HepG2 (cell line): ENCODE measurements at regions not wholly inside any gene's neighbourhood (a gene's known extent, or its start where the extent isn't known, plus 50 kb on each side); places are given as distances from the start of the nearest gene placed in this dataset.

Experiments used
- CEBPG ChIP-seq: IDR thresholded peaks from 2 replicates; pipeline ENCODE4 v1.6.1; 2016
- EZH2 ChIP-seq: conservative IDR thresholded peaks from 2 replicates; pipeline ENCODE4 v1.6.1; 2012; ENCODE audit warnings: mild to moderate bottlenecking, low read depth, low read length, moderate library complexity
- NFIC ChIP-seq: IDR thresholded peaks from 2 replicates; pipeline ENCODE4 v1.6.1; 2012; ENCODE audit warnings: mild to moderate bottlenecking, low read length, inconsistent platforms
- POLR2A ChIP-seq, 2 experiments: IDR thresholded peaks; 2 replicates each; pipeline ENCODE4 v1.6.1; 2011; ENCODE audit warnings: low read depth in 2 of 2, low read length in 2 of 2, mild to moderate bottlenecking in 1 of 2, moderate library complexity in 1 of 2; ENCODE audit not compliant: insufficient read depth in 1 of 2
- POLR2AphosphoS5 ChIP-seq: IDR thresholded peaks from 2 replicates; pipeline ENCODE4 v1.6.1; 2012; ENCODE audit warnings: low read depth, low read length
- SIN3A ChIP-seq: IDR thresholded peaks from 2 replicates; pipeline ENCODE4 v1.6.1; 2011; ENCODE audit warnings: low read depth, mild to moderate bottlenecking, control low read depth, low read length, borderline replicate concordance
- SMARCC2 ChIP-seq: fragments of 450-650 bp; IDR thresholded peaks from 2 replicates; pipeline ENCODE4 v1.6.1; 2017; ENCODE audit warnings: antibody characterized with exemption, mild to moderate bottlenecking
- YY1 ChIP-seq: IDR thresholded peaks from 2 replicates; pipeline ENCODE4 v1.6.1; 2011; ENCODE audit warnings: low read length, low read depth, moderate library complexity, mild to moderate bottlenecking; ENCODE audit not compliant: insufficient read depth, insufficient replicate concordance
- TF ChIP-seq, protein P1 (sequence below): sonication (generic); formaldehyde crosslinking; conservative IDR thresholded peaks from 2 replicates; pipeline ENCODE4 v1.4.0; 2020; ENCODE audit warnings: missing genetic modification reagents
- TF ChIP-seq, protein P2 (sequence below): sonication (generic); formaldehyde crosslinking; IDR thresholded peaks from 2 replicates; pipeline ENCODE4 v1.8.0; 2022; ENCODE audit warnings: mild to moderate bottlenecking, missing genetic modification reagents
- TF ChIP-seq, protein P3 (sequence below), 2 experiments: sonication (generic) in 1 of 2; formaldehyde crosslinking in 1 of 2; IDR thresholded peaks; 2 replicates each; pipeline versions ENCODE4 v1.4.0 to v1.6.1; 2018 to 2020; ENCODE audit warnings: missing genetic modification reagents in 2 of 2, borderline replicate concordance in 1 of 2, low read depth in 1 of 2, mild to moderate bottlenecking in 1 of 2, missing biosample characterization in 1 of 2
- TF ChIP-seq, protein P4 (sequence below): sonication (generic); formaldehyde crosslinking; IDR thresholded peaks from 2 replicates; pipeline ENCODE4 v1.5.0; 2020; ENCODE audit warnings: mild to moderate bottlenecking, missing genetic modification reagents

DNA sequence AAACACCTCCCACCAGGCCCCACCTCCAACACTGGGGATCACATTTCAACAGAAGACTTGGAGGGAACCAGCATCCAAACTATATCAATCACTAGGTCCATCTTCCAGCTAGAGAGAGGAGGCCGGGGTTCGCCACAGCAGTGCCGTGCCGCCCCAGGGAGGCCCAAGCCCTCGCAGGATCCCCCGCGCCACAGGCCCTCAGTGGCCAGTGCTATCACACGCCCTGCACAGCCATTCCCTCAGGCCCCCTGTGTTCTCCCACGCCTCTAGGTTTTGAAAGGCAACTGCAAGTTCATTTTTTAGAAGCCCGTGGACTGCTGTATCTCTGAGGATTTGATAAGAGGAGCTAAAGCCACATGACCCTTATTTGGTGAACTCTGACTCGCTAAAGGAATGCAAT is 136.4 kb downstream of the OAT start:
- TF ChIP-seq SIN3A (no peak), EZH2 (no peak), POLR2A (IDR thresholded peaks at IDR 0.05; ENCODE audit: insufficient read depth in 1 of 2, low read depth in 2 of 2, low read length in 2 of 2) (no peak), SMARCC2 (no peak), CEBPG (CRISPR knock-in tag) (no peak), YY1 (no peak), POLR2AphosphoS5 (no peak), NFIC (no peak)
- TF ChIP-seq, protein P1, sequence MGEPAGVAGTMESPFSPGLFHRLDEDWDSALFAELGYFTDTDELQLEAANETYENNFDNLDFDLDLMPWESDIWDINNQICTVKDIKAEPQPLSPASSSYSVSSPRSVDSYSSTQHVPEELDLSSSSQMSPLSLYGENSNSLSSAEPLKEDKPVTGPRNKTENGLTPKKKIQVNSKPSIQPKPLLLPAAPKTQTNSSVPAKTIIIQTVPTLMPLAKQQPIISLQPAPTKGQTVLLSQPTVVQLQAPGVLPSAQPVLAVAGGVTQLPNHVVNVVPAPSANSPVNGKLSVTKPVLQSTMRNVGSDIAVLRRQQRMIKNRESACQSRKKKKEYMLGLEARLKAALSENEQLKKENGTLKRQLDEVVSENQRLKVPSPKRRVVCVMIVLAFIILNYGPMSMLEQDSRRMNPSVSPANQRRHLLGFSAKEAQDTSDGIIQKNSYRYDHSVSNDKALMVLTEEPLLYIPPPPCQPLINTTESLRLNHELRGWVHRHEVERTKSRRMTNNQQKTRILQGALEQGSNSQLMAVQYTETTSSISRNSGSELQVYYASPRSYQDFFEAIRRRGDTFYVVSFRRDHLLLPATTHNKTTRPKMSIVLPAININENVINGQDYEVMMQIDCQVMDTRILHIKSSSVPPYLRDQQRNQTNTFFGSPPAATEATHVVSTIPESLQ (CRISPR knock-in tag), result no peak
- TF ChIP-seq, protein P2, sequence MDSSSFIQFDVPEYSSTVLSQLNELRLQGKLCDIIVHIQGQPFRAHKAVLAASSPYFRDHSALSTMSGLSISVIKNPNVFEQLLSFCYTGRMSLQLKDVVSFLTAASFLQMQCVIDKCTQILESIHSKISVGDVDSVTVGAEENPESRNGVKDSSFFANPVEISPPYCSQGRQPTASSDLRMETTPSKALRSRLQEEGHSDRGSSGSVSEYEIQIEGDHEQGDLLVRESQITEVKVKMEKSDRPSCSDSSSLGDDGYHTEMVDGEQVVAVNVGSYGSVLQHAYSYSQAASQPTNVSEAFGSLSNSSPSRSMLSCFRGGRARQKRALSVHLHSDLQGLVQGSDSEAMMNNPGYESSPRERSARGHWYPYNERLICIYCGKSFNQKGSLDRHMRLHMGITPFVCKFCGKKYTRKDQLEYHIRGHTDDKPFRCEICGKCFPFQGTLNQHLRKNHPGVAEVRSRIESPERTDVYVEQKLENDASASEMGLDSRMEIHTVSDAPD (CRISPR knock-in tag), result no peak
- TF ChIP-seq, protein P3, sequence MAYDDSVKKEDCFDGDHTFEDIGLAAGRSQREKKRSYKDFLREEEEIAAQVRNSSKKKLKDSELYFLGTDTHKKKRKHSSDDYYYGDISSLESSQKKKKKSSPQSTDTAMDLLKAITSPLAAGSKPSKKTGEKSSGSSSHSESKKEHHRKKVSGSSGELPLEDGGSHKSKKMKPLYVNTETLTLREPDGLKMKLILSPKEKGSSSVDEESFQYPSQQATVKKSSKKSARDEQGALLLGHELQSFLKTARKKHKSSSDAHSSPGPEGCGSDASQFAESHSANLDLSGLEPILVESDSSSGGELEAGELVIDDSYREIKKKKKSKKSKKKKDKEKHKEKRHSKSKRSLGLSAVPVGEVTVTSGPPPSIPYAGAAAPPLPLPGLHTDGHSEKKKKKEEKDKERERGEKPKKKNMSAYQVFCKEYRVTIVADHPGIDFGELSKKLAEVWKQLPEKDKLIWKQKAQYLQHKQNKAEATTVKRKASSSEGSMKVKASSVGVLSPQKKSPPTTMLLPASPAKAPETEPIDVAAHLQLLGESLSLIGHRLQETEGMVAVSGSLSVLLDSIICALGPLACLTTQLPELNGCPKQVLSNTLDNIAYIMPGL (CRISPR knock-in tag; IDR thresholded peaks at IDR 0.05; ENCODE audit: borderline replicate concordance in 1 of 2, low read depth in 1 of 2), result no peak
- TF ChIP-seq, protein P4, sequence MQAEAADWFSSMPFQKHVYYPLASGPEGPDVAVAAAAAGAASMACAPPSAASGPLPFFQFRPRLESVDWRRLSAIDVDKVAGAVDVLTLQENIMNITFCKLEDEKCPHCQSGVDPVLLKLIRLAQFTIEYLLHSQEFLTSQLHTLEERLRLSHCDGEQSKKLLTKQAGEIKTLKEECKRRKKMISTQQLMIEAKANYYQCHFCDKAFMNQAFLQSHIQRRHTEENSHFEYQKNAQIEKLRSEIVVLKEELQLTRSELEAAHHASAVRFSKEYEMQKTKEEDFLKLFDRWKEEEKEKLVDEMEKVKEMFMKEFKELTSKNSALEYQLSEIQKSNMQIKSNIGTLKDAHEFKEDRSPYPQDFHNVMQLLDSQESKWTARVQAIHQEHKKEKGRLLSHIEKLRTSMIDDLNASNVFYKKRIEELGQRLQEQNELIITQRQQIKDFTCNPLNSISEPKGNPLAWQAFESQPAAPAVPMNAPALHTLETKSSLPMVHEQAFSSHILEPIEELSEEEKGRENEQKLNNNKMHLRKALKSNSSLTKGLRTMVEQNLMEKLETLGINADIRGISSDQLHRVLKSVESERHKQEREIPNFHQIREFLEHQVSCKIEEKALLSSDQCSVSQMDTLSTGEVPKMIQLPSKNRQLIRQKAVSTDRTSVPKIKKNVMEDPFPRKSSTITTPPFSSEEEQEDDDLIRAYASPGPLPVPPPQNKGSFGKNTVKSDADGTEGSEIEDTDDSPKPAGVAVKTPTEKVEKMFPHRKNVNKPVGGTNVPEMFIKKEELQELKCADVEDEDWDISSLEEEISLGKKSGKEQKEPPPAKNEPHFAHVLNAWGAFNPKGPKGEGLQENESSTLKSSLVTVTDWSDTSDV (CRISPR knock-in tag), result no peak
